K562 (cell line): ENCODE measurements at regions not wholly inside any gene's neighbourhood (a gene's known extent, or its start where the extent isn't known, plus 50 kb on each side); places are given as distances from the start of the nearest gene placed in this dataset.

ENCODE experiments used
- EGR1 ChIP-seq: fragments of 450-650 bp; conservative IDR thresholded peaks from 2 replicates; pipeline ENCODE4 v1.6.1; 2017; ENCODE audit warnings: mild to moderate bottlenecking
- EZH2 ChIP-seq: IDR thresholded peaks from 2 replicates; pipeline ENCODE4 v1.6.1; 2012; ENCODE audit warnings: low read depth, mild to moderate bottlenecking, inconsistent platforms, low read length, borderline replicate concordance
- KAT8 ChIP-seq: fragments of 450-650 bp; IDR thresholded peaks from 2 replicates; pipeline ENCODE4 v1.6.1; 2016; ENCODE audit warnings: low read depth, mild to moderate bottlenecking
- RCOR1 ChIP-seq, 2 experiments: IDR thresholded peaks; 2 replicates each; pipeline ENCODE4 v1.6.1; 2012; ENCODE audit warnings: low read depth in 2 of 2, low read length in 2 of 2, borderline replicate concordance in 1 of 2, improper control_type of control experiment in 1 of 2
- TFAP4 ChIP-seq: sonication (generic); formaldehyde crosslinking; IDR thresholded peaks from 2 replicates; pipeline ENCODE4 v1.8.0; 2022; ENCODE audit warnings: missing genetic modification reagents, mild to moderate bottlenecking, moderate library complexity, borderline replicate concordance
- ZNF699 ChIP-seq: fragments of 250-450 bp; sonication (Bioruptor Pico); IDR thresholded peaks from 2 replicates; pipeline ENCODE4 v1.8.0; 2021; ENCODE audit warnings: mild to moderate bottlenecking, moderate library complexity; ENCODE audit not compliant: insufficient replicate concordance

- no peak for TF ChIP-seq EGR1
- TF ChIP-seq TFAP4 (CRISPR knock-in tag): no peak
- no peak for TF ChIP-seq EZH2
- no peak for TF ChIP-seq ZNF699 (CRISPR knock-in tag)
- TF ChIP-seq KAT8: no peak
- no peak for TF ChIP-seq RCOR1 (IDR thresholded peaks at IDR 0.05; ENCODE audit: borderline replicate concordance in 1 of 2, low read depth in 2 of 2, low read length in 2 of 2)
Measured at GRCh38 chr2:195029804-195030654, 627.0 kb upstream of the SLC39A10 start.
